Lower lobe of right lung (tissue), 2 donors: ENCODE measurements at regions not wholly inside any gene's neighbourhood (a gene's known extent, or its start where the extent isn't known, plus 50 kb on each side); places are given as distances from the start of the nearest gene placed in this dataset.
"Not testable (repeated sequence)": the region's sequence is repeated elsewhere in the genome, so short reads cannot be mapped to it uniquely, and the experiment has no call there.

ENCODE experiments used
- ATAC-seq, 2 donors: fragments of 200-7000 bp; cut with Tn5 transposase; one replicate each; pipeline ENCODE4 v1.9.1; 2020 to 2022; ENCODE audit warnings: mild to moderate bottlenecking in 2 of 2, moderate library complexity in 2 of 2
- DNase-seq: peaks from one replicate; pipeline ENCODE4 v3.0.0-alpha.2; 2020
- H3K27ac ChIP-seq: fragments of 200-600 bp; one replicate; pipeline ENCODE4 v1.8.0; 2022
- H3K27me3 ChIP-seq: fragments of 200-600 bp; one replicate; pipeline ENCODE4 v1.8.0; 2022; ENCODE audit warnings: low read depth
- H3K36me3 ChIP-seq: fragments of 200-600 bp; one replicate; pipeline ENCODE4 v1.8.0; 2022; ENCODE audit warnings: mild to moderate bottlenecking
- H3K4me1 ChIP-seq: fragments of 200-600 bp; one replicate; pipeline ENCODE4 v1.8.0; 2022
- H3K4me3 ChIP-seq: fragments of 200-600 bp; one replicate; pipeline ENCODE4 v1.8.0; 2022; ENCODE audit warnings: mild to moderate bottlenecking
- H3K9me3 ChIP-seq: fragments of 200-600 bp; one replicate; pipeline ENCODE4 v1.8.0; 2022
- CTCF ChIP-seq: fragments of 200-600 bp; IDR thresholded peaks from one replicate; pipeline ENCODE4 v1.8.0; 2022; ENCODE audit warnings: antibody characterized with exemption, mild to moderate bottlenecking
- intact Hi-C: fragments of 100-400 bp; cut with DNase I; formaldehyde crosslinking; loops from one replicate; pipeline ENCODE4 v1.11.0; 2022
- donor health status: DM: no; HTN: yes; CAD: no; lungs with severe emphysema.

- H3K9me3 ChIP-seq, result no peaks in the 10 kb centered on the region
- H3K4me1 ChIP-seq, result no peaks in the 10 kb centered on the region
- ATAC-seq (peak; percentile 37 to 76), DNase-seq (no peak)
- no peak overlapping the region for H3K27ac ChIP-seq
- no peaks in the 10 kb centered on the region for H3K36me3 ChIP-seq
- no peak overlapping the region for H3K4me3 ChIP-seq
- no peak for TF ChIP-seq CTCF
- no peaks in the 10 kb centered on the region for H3K27me3 ChIP-seq
- intact Hi-C loops, result no loop called here
These were observed 92.4 kb upstream of the JCAD start for GRCh38 chr10:30151581-30152389.

DNA sequence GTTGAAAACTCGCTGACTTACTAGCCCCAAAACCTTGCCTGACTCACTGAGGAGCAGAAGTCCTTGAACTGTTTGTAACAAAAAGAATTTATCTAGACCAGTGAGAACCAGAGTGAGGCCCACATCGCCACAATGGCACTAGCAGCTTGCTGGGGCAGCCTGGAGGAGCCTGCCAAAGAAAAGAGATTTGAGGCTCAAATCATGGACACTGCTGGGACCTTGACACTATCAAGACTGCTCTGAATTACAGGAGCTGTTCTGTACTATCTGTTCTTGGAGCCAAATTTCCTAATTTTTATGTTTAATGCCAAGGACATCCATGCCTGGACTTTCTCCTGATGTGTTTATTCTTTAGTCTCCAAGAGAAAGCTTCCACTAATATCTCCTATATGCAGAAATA, 82.0 kb upstream of the JCAD start:
- DNase-seq (no peak), ATAC-seq (no peak)
- Histone ChIP-seq H3K36me3 (no peaks in the 10 kb centered on the region), H3K4me1 (no peaks in the 10 kb centered on the region), H3K27ac (no peak overlapping the region), H3K27me3 (no peaks in the 10 kb centered on the region), H3K9me3 (no peaks in the 10 kb centered on the region), H3K4me3 (no peak overlapping the region)
- intact Hi-C loops, result no loop called here
- TF ChIP-seq CTCF, result no peak

- no peak for ATAC-seq
- Histone ChIP-seq H3K36me3 (no peaks in the 10 kb centered on the region), H3K27ac (no peak overlapping the region), H3K9me3 (no peaks in the 10 kb centered on the region), H3K4me1 (no peaks in the 10 kb centered on the region), H3K27me3 (no peaks in the 10 kb centered on the region), H3K4me3 (no peak overlapping the region)
- intact Hi-C loops, result no loop called here
- TF ChIP-seq CTCF, result no peak
- no peak for DNase-seq
These were observed 75.0 kb upstream of the JCAD start for GRCh38 chr10:30134171-30134945.

DNA sequence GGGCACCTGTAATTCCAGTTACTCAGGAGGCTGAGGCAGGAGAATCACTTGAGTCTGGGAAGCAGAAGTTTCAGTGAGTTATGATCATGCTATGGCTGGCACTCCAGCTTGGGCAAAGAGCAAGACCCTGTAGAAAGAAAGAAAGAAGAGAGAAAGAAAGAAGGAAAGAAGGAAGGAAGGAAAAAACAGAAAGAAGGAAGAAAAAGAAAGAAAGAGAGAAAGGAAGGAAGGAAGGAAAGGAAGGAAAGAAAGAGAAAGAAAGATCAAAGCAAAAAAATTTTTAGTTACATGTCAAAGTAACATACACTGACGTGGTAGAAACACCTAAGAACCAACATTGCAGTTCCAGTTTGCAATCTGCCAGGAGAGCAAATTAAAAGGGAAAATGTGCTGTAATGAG, 73.8 kb upstream of the JCAD start:
- Histone ChIP-seq H3K36me3 (no peaks in the 10 kb centered on the region), H3K9me3 (no peaks in the 10 kb centered on the region), H3K27me3 (no peaks in the 10 kb centered on the region), H3K4me1 (no peaks in the 10 kb centered on the region), H3K4me3 (no peak overlapping the region), H3K27ac (no peak overlapping the region)
- no peak for ATAC-seq
- intact Hi-C loops, result no loop called here
- DNase-seq, result no peak
- TF ChIP-seq CTCF, result no peak

GRCh38 chr10:30131369-30131768, 72.0 kb upstream of the JCAD start:
- ATAC-seq, DNase-seq, H3K9me3 ChIP-seq, H3K4me3 ChIP-seq, H3K36me3 ChIP-seq, H3K27ac ChIP-seq, H3K27me3 ChIP-seq, intact Hi-C loops, H3K4me1 ChIP-seq: not testable (repeated sequence)

- H3K36me3 ChIP-seq, ATAC-seq, H3K4me3 ChIP-seq, H3K27me3 ChIP-seq, intact Hi-C loops, H3K9me3 ChIP-seq, H3K27ac ChIP-seq, DNase-seq, H3K4me1 ChIP-seq: not testable (repeated sequence)
These were observed 69.9 kb upstream of the JCAD start for GRCh38 chr10:30129326-30129725.
